ENCODE measurements at regions not wholly inside any gene's neighbourhood (a gene's known extent, or its start where the extent isn't known, plus 50 kb on each side); places are given as distances from the start of the nearest gene placed in this dataset.

DNA sequence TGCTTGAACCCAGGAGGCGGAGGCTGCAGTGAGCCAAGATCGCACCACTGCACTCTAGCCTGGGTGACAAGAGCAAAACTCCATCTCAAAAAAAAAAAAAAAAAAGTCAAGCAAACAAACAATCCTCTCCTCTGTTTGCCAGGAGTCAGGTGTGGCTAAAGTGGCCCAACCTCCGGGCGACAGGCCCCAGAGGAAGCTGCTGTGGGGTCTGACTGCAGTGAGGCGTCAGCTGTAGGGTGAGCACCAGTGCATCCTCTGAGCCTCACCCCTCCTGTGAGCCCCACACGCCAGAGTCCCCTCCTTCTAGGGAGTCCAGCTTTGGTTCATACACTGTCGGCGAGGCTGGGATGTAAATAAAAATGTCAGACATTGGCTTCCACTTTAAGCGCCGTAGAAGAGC, 76.5 kb upstream of the HS6ST1 start:
- Histone ChIP-seq H3K9me3 (no peaks in the 10 kb centered on the region), H3K36me3 (no peaks in the 10 kb centered on the region), H3K27me3 (no peaks in the 10 kb centered on the region), H3K4me3 (no peak overlapping the region), H3K27ac (no peak overlapping the region), H3K4me1 (ENCODE audit: insufficient read depth) (no peaks in the 10 kb centered on the region)
- intact Hi-C loops (cut with DNase I), result no loop called here
- WGBS, 3 donors, result 89 to 97% (median 91%) methylated on average over 10 of the region's 10 CpGs
- DNase-seq, result no peak
- no peak for TF ChIP-seq EP300 (IDR thresholded peaks at IDR 0.05)

DNA sequence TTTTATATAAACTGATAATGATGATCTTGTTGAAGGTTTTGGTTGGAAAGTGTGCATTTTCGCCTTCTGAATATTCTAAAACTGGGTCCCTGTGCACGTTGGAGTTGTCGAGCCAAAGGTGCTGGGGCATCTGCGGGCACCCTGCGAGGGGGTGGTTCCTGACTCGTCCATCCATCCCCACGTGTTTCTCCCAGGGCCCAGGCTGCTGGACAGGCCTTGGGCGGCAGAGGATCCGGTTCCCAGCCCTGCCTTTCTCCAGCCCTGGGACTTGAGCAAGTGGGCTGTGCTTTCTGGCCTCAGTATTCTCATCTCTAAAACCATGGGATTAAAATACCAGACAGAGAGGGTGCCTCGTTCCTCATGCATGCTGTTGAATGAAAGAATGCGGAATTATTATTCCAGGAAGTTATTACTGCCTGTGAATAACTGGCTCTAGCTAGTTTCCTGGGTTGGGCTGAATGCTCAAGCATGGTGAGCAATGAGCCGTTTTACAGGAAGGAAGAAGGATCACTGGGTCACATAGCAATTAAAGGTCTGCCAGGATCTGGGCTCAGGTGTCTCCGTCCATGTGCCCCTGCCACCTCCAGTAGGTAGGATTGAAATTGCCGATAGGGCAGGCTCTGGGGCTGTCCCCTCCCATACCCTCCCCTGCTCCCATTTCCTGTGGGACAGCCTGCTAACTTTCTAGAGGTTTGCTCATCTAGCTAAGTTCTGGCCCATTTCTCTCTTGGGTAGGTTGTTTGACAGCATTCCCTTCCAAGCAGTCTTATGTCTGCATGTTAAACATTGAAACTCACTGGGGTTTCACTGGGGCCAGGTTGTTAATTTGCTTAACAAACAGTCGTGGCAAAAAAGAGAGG, 77.2 kb upstream of the HS6ST1 start:
- no peaks in the 10 kb centered on the region for H3K4me1 ChIP-seq (ENCODE audit: insufficient read depth)
- H3K27ac ChIP-seq, result no peak overlapping the region
- intact Hi-C loops (cut with DNase I), result no loop called here
- no peak overlapping the region for H3K4me3 ChIP-seq
- 86 to 90% (median 87%) methylated on average over 15 of the region's 15 CpGs for WGBS, 3 donors
- H3K9me3 ChIP-seq, result no peaks in the 10 kb centered on the region
- no peaks in the 10 kb centered on the region for H3K36me3 ChIP-seq
- no peak for DNase-seq
- H3K27me3 ChIP-seq, result no peaks in the 10 kb centered on the region
- no peak for TF ChIP-seq EP300 (IDR thresholded peaks at IDR 0.05)
- TF ChIP-seq, protein P1, sequence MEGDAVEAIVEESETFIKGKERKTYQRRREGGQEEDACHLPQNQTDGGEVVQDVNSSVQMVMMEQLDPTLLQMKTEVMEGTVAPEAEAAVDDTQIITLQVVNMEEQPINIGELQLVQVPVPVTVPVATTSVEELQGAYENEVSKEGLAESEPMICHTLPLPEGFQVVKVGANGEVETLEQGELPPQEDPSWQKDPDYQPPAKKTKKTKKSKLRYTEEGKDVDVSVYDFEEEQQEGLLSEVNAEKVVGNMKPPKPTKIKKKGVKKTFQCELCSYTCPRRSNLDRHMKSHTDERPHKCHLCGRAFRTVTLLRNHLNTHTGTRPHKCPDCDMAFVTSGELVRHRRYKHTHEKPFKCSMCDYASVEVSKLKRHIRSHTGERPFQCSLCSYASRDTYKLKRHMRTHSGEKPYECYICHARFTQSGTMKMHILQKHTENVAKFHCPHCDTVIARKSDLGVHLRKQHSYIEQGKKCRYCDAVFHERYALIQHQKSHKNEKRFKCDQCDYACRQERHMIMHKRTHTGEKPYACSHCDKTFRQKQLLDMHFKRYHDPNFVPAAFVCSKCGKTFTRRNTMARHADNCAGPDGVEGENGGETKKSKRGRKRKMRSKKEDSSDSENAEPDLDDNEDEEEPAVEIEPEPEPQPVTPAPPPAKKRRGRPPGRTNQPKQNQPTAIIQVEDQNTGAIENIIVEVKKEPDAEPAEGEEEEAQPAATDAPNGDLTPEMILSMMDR (IDR thresholded peaks at IDR 0.05), result no peak
- TF ChIP-seq POLR2A (IDR thresholded peaks at IDR 0.05), result no peak

DNA sequence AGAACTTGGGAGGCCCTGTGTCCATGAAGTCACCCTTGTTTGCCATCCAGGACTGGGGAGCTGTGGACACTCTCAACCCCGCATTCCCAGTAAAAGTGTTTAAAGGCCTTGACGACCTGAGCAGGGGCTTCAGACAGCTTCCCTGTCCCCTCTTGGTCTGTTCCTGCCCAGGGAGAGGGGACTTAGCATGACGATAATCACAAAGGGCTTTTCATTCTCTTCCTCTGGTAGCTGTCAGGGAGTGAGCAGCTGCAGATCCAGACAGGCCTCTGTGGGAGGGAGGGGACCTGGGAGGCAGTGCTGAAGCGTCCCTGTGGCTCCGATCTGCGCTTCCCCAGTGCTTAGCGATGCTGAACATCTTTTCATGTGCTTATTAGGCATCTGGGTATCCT, 77.8 kb upstream of the HS6ST1 start:
- WGBS, 3 donors, result 86 to 88% (median 88%) methylated on average over 7 of the region's 7 CpGs
- H3K4me1 ChIP-seq (ENCODE audit: insufficient read depth), result no peaks in the 10 kb centered on the region
- no peaks in the 10 kb centered on the region for H3K36me3 ChIP-seq
- no peak for DNase-seq
- H3K4me3 ChIP-seq, result no peak overlapping the region
- no peaks in the 10 kb centered on the region for H3K9me3 ChIP-seq
- intact Hi-C loops (cut with DNase I), result no loop called here
- no peak overlapping the region for H3K27ac ChIP-seq
- H3K27me3 ChIP-seq, result no peaks in the 10 kb centered on the region
- TF ChIP-seq POLR2A (IDR thresholded peaks at IDR 0.05) (no peak), EP300 (IDR thresholded peaks at IDR 0.05) (no peak)
- TF ChIP-seq, protein P1 (IDR thresholded peaks at IDR 0.05), result no peak

DNA sequence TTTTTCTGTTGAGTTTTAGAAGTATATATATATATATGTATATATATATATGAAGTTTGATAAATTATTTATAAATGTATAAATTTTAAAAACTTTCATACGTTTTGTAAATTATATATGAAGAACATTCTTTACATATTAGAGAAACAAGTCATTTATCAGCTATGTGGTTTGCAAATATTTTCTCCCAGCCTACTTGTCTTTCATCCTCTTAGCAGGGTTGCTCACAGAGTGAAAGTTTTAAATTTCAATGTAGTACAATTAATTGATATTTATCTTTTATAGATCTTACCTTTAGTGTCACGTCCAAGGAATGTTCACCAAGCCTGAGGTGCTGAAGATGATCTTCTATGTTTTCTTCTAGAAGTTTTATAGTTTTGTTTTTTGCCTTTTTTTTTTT, 78.3 kb upstream of the HS6ST1 start:
- H3K4me1 ChIP-seq (ENCODE audit: insufficient read depth), result no peaks in the 10 kb centered on the region
- 84 to 89% (median 85%) methylated on average over 2 of the region's 2 CpGs for WGBS, 3 donors
- H3K27ac ChIP-seq, result no peak overlapping the region
- no peak overlapping the region for H3K4me3 ChIP-seq
- H3K36me3 ChIP-seq, result no peaks in the 10 kb centered on the region
- H3K9me3 ChIP-seq, result no peaks in the 10 kb centered on the region
- no peak for TF ChIP-seq POLR2A (IDR thresholded peaks at IDR 0.05)
- TF ChIP-seq EP300 (IDR thresholded peaks at IDR 0.05), result no peak
- TF ChIP-seq, protein P1 (IDR thresholded peaks at IDR 0.05), result no peak
- H3K27me3 ChIP-seq, result no peaks in the 10 kb centered on the region
- no peak for DNase-seq
- intact Hi-C loops (cut with DNase I), result no loop called here

DNA sequence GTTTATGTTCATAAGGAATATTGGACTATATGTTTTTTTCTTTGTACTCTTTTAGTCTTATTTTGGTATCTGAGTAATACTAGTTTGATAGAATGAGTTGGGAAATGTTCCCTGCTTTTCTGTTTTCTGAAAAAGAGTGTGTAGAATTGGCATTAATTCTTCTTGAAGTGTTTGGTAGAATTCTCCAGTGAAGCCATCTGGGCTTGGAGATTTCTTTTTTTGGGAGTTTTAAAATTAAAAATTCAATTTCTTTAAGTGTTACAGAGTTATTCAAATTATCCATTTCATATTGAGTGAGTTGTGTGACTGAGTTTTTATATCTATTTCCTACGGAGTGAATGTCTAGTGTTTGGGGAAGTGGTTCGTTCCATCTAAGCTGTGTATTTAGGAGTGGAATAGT, 80.6 kb upstream of the HS6ST1 start:
- Histone ChIP-seq H3K27me3 (no peaks in the 10 kb centered on the region), H3K9me3 (no peaks in the 10 kb centered on the region), H3K36me3 (no peaks in the 10 kb centered on the region), H3K4me3 (no peak overlapping the region), H3K27ac (no peak overlapping the region), H3K4me1 (ENCODE audit: insufficient read depth) (no peaks in the 10 kb centered on the region)
- TF ChIP-seq EP300 (IDR thresholded peaks at IDR 0.05) (no peak), POLR2A (IDR thresholded peaks at IDR 0.05) (no peak)
- TF ChIP-seq, protein P1 (IDR thresholded peaks at IDR 0.05), result no peak
- no peak for DNase-seq
- WGBS, 3 donors, result 87 to 93% (median 93%) methylated on average over 2 of the region's 2 CpGs
- intact Hi-C loops (cut with DNase I), result no loop called here

Data from ovary (tissue), 7 donors.